Ovary (tissue), 3 donors: ENCODE measurements at regions not wholly inside any gene's neighbourhood (a gene's known extent, or its start where the extent isn't known, plus 50 kb on each side); places are given as distances from the start of the nearest gene placed in this dataset.

Experiments used
- EP300 ChIP-seq: sonication (generic); formaldehyde crosslinking; IDR thresholded peaks from one replicate; pipeline ENCODE4 v1.6.1; 2017; ENCODE audit warnings: antibody characterized with exemption
- POLR2A ChIP-seq: fragments of 450-650 bp; IDR thresholded peaks from one replicate; pipeline ENCODE4 v1.6.1; 2017; ENCODE audit warnings: antibody characterized with exemption, mild to moderate bottlenecking, moderate library complexity
- TF ChIP-seq, protein P1 (sequence below), 3 donors: fragments of 450-650 bp in 2 of 3; fragments of 200-600 bp in 1 of 3; IDR thresholded peaks; one replicate each; pipeline versions ENCODE4 v1.5.1 to v1.8.0; 2016 to 2022; ENCODE audit warnings: antibody characterized with exemption in 3 of 3, mild to moderate bottlenecking in 1 of 3
- donor health status: DM: no; HTN: no; CAD: no.

DNA sequence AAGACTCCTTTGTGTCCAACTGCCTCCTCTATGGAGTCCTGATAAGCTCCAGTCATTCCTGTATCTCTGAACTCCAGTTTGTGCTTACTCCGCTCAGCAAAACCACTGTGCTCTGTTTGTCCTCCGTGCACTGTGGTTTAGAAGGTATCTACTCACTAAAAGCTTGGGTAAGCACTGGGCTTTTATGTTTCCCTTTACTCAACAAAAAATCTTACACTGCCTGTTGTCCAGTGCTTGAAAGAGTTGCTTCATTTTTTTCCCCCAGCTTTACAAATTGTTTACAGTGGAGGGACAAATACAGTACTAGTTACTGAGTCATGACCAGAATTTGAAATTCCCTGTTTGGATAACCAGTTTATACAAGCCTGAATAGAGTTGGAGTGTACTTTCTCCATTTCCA lies 545.3 kb upstream of the FAT1 start:
- TF ChIP-seq, protein P1, sequence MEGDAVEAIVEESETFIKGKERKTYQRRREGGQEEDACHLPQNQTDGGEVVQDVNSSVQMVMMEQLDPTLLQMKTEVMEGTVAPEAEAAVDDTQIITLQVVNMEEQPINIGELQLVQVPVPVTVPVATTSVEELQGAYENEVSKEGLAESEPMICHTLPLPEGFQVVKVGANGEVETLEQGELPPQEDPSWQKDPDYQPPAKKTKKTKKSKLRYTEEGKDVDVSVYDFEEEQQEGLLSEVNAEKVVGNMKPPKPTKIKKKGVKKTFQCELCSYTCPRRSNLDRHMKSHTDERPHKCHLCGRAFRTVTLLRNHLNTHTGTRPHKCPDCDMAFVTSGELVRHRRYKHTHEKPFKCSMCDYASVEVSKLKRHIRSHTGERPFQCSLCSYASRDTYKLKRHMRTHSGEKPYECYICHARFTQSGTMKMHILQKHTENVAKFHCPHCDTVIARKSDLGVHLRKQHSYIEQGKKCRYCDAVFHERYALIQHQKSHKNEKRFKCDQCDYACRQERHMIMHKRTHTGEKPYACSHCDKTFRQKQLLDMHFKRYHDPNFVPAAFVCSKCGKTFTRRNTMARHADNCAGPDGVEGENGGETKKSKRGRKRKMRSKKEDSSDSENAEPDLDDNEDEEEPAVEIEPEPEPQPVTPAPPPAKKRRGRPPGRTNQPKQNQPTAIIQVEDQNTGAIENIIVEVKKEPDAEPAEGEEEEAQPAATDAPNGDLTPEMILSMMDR (IDR thresholded peaks at IDR 0.05): no peak
- no peak for TF ChIP-seq POLR2A
- TF ChIP-seq EP300: no peak
